BJ (cell line): ENCODE measurements at regions not wholly inside any gene's neighbourhood (a gene's known extent, or its start where the extent isn't known, plus 50 kb on each side); places are given as distances from the start of the nearest gene placed in this dataset.

Experiments
- CTCF ChIA-PET: fragments of 350-600 bp; formaldehyde crosslinking; extraction: SDS; loops from one replicate; lab custom pipeline; 2021; ENCODE audit warnings: antibody characterized with exemption, inconsistent platforms; lab: Yijun Ruan, JAX
- POLR2A ChIA-PET: fragments of 300-600 bp; sonication (Branson Sonifier 250); formaldehyde crosslinking; extraction: SDS; loops from one replicate; lab custom pipeline; 2021; ENCODE audit warnings: antibody characterized with exemption; lab: Charles Lee
- DNase-seq: peaks from one replicate; pipeline ENCODE4 v3.0.0-alpha.2; 2011; ENCODE audit warnings: low read depth
- H3K27me3 ChIP-seq: 2 replicates; pipeline ENCODE4 v1.6.0; 2011; ENCODE audit warnings: low read length; ENCODE audit not compliant: control insufficient read depth, insufficient read depth
- H3K36me3 ChIP-seq: 2 replicates; pipeline ENCODE4 v1.5.1; 2011; ENCODE audit warnings: low read length; ENCODE audit not compliant: control insufficient read depth, insufficient read depth
- H3K4me3 ChIP-seq: 2 replicates; pipeline ENCODE4 v1.5.1; 2011; ENCODE audit warnings: low read depth, mild to moderate bottlenecking, control low read depth, low read length
- TF ChIP-seq, protein P1 (sequence below): IDR thresholded peaks from 2 replicates; pipeline ENCODE4 v1.5.1; 2011; ENCODE audit warnings: low read depth, mild to moderate bottlenecking, control low read depth, inconsistent platforms, low read length, moderate library complexity; ENCODE audit not compliant: insufficient read depth

DNA sequence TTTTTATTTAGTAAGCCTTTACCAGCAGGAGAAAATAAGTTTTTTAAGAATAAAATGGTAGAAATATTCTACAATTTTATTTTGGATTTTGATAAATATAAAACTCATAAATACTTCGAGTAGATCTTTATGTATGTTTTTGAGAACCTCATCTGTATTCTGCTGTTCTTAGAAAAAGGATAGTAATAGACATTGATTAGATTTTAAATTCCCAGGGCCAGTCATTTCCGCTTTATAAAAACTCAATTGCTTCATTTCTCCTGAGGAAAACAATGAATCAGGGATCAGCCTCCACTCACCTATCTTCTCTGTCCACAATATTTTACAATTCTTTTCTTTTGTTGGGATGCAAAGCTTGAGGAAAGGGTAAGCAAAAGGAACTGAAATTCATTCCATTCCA lies 1983.5 kb upstream of the C9orf72 start:
- CTCF ChIA-PET = interaction anchor here (0.6 kb wide), 1 partner anchor 379 kb away, joined by 3 read pairs; no protein-coding TSS in a partner anchor
- DNase-seq = no peak
- POLR2A ChIA-PET = no interaction called here
- TF ChIP-seq, protein P1, sequence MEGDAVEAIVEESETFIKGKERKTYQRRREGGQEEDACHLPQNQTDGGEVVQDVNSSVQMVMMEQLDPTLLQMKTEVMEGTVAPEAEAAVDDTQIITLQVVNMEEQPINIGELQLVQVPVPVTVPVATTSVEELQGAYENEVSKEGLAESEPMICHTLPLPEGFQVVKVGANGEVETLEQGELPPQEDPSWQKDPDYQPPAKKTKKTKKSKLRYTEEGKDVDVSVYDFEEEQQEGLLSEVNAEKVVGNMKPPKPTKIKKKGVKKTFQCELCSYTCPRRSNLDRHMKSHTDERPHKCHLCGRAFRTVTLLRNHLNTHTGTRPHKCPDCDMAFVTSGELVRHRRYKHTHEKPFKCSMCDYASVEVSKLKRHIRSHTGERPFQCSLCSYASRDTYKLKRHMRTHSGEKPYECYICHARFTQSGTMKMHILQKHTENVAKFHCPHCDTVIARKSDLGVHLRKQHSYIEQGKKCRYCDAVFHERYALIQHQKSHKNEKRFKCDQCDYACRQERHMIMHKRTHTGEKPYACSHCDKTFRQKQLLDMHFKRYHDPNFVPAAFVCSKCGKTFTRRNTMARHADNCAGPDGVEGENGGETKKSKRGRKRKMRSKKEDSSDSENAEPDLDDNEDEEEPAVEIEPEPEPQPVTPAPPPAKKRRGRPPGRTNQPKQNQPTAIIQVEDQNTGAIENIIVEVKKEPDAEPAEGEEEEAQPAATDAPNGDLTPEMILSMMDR = no peak
- Histone ChIP-seq H3K27me3 (no peaks in the 10 kb centered on the region), H3K4me3 (no peak overlapping the region), H3K36me3 (no peaks in the 10 kb centered on the region)

DNA sequence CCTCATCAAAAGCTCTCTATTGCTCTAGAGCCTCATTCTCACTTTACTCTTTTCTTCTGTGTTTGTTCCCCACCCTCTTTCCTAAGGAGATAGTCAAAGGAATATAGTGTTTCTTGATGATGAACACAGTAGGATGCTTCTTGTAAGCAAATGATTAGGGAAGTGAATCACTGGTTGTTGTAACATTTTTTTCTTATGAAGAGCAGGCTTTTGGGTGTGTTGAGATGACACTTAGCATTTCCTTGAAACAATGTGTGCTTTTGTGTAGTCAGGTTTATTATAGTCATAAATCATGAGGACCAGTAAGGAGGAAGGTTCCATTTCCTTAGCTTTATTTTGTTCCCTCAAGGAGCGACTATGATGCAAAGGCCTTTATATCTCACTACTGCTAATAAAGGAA lies 1991.3 kb upstream of the C9orf72 start:
- POLR2A ChIA-PET = no interaction called here
- H3K4me3 ChIP-seq = no peak overlapping the region

DNA sequence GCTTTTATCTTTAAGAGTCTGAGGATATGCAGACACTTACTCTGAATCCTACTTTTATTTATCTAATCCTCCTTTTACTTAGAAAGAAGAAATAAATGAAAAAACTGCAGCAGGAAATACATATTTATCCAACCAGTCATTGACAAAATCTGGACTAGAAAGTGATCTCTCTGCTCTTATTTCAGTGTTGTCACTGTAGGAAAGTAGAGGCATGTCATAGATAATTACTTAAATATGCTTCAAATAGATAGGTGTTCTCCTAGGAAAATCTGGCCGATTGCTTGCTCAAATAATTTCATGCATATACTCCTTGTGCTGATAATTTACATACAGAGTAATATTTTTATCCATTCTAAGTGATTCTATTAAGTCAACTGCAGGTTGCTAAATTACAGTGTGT lies 2001.9 kb upstream of the C9orf72 start:
- no peak for DNase-seq
- H3K4me3 ChIP-seq = no peak overlapping the region
- no peaks in the 10 kb centered on the region for H3K36me3 ChIP-seq
- ChIA-PET POLR2A (no interaction called here), CTCF (no interaction called here)
- TF ChIP-seq, protein P1 = no peak
- no peaks in the 10 kb centered on the region for H3K27me3 ChIP-seq

More for the DNA sequence above, 1991.3 kb upstream of the C9orf72 start:
- H3K36me3 ChIP-seq = no peaks in the 10 kb centered on the region
- CTCF ChIA-PET = no interaction called here
- DNase-seq = no peak
- TF ChIP-seq, protein P1 = no peak
- H3K27me3 ChIP-seq = no peaks in the 10 kb centered on the region

DNA sequence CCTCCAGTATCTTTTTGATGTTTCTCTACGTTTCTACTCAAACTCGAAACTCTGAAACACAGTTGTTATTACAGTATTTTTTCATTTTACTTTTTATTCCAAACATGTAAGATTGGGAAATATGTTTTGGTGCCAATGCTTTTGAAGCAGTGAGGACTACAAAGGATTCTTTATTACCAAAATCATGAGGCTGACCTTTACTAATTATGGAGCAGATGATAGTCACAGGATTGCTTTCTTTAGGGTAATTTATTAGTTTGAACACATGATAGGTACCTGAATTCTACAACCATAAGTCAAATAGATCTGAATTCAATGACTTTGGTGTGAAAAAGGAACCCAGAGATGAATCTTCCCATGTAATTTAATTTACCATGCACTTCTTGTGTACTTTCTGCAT lies 2015.1 kb upstream of the C9orf72 start:
- H3K27me3 ChIP-seq = no peaks in the 10 kb centered on the region
- ChIA-PET POLR2A (no interaction called here), CTCF (no interaction called here)
- H3K36me3 ChIP-seq = no peaks in the 10 kb centered on the region
- no peak overlapping the region for H3K4me3 ChIP-seq
- no peak for DNase-seq
- TF ChIP-seq, protein P1 = no peak

DNA sequence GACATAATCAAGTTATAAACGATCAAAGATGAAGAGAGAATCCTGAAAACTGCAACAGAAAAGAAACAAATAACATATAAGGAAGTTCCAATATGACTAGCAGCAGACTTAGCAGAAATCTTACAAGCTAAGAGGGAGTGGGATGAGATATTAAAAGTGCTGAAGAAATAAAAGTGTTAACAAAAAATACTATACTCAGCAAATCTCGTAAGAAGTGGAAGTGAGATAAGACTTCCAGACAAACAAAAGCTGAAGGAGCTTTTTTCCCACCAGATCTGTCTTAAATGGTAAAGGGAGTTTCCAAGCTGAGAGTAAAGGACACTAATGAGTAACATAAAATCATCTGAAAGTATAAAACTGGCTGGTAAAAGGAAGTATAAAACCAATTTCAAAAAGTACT lies 2036.0 kb upstream of the C9orf72 start:
- CTCF ChIA-PET = no interaction called here
- POLR2A ChIA-PET = no interaction called here
- H3K36me3 ChIP-seq = no peaks in the 10 kb centered on the region
- H3K27me3 ChIP-seq = no peaks in the 10 kb centered on the region
- TF ChIP-seq, protein P1 = no peak
- H3K4me3 ChIP-seq = no peak overlapping the region
- no peak for DNase-seq
